Astrocyte of the spinal cord (primary cell): ENCODE measurements at regions not wholly inside any gene's neighbourhood (a gene's known extent, or its start where the extent isn't known, plus 50 kb on each side); places are given as distances from the start of the nearest gene placed in this dataset.

Experiments
- DNase-seq: peaks from one replicate; pipeline ENCODE4 v3.0.0; 2011; ENCODE audit warnings: low read depth, low spot score
- H3K4me3 ChIP-seq: 2 replicates; pipeline ENCODE4 v1.5.1; 2011; ENCODE audit warnings: low read depth, mild to moderate bottlenecking, low read length, moderate library complexity
- CTCF ChIP-seq: IDR thresholded peaks from 2 replicates; pipeline ENCODE4 v1.5.1; 2012; ENCODE audit warnings: low read depth, mild to moderate bottlenecking, low read length, inconsistent platforms
- in situ Hi-C: cut with HindIII; loops from 2 replicates; pipeline ENCODE4 v1.10.0; 2017; ENCODE audit warnings: low sequenced_read_pairs

GRCh38 chr10:117731121-117731791, 188.7 kb downstream of the EMX2 start:
- no peak for TF ChIP-seq CTCF
- H3K4me3 ChIP-seq = no peak overlapping the region
- no peak for DNase-seq
- in situ Hi-C loops = no loop called here

- no peak for DNase-seq
- in situ Hi-C loops = no loop called here
- TF ChIP-seq CTCF = no peak
- no peak overlapping the region for H3K4me3 ChIP-seq
These were observed 192.3 kb downstream of the EMX2 start for GRCh38 chr10:117734731-117735405.

GRCh38 chr10:117736655-117737054, 194.1 kb downstream of the EMX2 start:
- in situ Hi-C loops = no loop called here
- TF ChIP-seq CTCF = no peak
- no peak overlapping the region for H3K4me3 ChIP-seq
- no peak for DNase-seq

GRCh38 chr10:117740088-117740487, 197.5 kb downstream of the EMX2 start:
- DNase-seq = no peak
- TF ChIP-seq CTCF = no peak
- H3K4me3 ChIP-seq = no peak overlapping the region
- in situ Hi-C loops = no loop called here

- no peak overlapping the region for H3K4me3 ChIP-seq
- in situ Hi-C loops = no loop called here
- DNase-seq = no peak
- no peak for TF ChIP-seq CTCF
These were observed 198.2 kb downstream of the EMX2 start for GRCh38 chr10:117740691-117741222.

- peak; percentile 9 for TF ChIP-seq CTCF
- DNase-seq = no peak
- H3K4me3 ChIP-seq = no peak overlapping the region
- in situ Hi-C loops = no loop called here
These were observed 199.0 kb downstream of the EMX2 start for GRCh38 chr10:117741524-117741923.
